Calu3 (cell line): ENCODE measurements at regions not wholly inside any gene's neighbourhood (a gene's known extent, or its start where the extent isn't known, plus 50 kb on each side); places are given as distances from the start of the nearest gene placed in this dataset.

Experiments used
- BruUV-seq: library from RNA; stranded (reverse); fragments of 400-500 nt; replicated peaks from 2 replicates; lab custom pipeline; 2021; lab: Mats Ljungman, UMichigan
- CTCF ChIA-PET: fragments of 300-600 bp; sonication (Branson Sonifier 250); formaldehyde crosslinking; loops from one replicate; lab custom pipeline; 2022; ENCODE audit warnings: antibody characterized with exemption; lab: Charles Lee
- DNase-seq: peaks from one replicate; pipeline ENCODE4 v3.0.0; 2022
- H3K27ac Mint-ChIP-seq: one replicate; pipeline ENCODE4 v1.8.0; 2022; ENCODE audit warnings: mixed read lengths; ENCODE audit not compliant: unreplicated experiment
- H3K27me3 Mint-ChIP-seq: one replicate; pipeline ENCODE4 v1.8.0; 2022; ENCODE audit warnings: mixed read lengths; ENCODE audit not compliant: unreplicated experiment
- H3K36me3 Mint-ChIP-seq: one replicate; pipeline ENCODE4 v1.8.0; 2022; ENCODE audit warnings: mild to moderate bottlenecking, moderate library complexity, mixed read lengths; ENCODE audit not compliant: insufficient read depth, unreplicated experiment
- H3K4me1 Mint-ChIP-seq: one replicate; pipeline ENCODE4 v1.8.0; 2022; ENCODE audit warnings: mild to moderate bottlenecking, low read depth, mixed read lengths; ENCODE audit not compliant: unreplicated experiment
- H3K4me3 Mint-ChIP-seq: one replicate; pipeline ENCODE4 v1.8.0; 2022; ENCODE audit warnings: mild to moderate bottlenecking, low read depth, moderate library complexity, mixed read lengths; ENCODE audit not compliant: unreplicated experiment
- H3K9me3 Mint-ChIP-seq: one replicate; pipeline ENCODE4 v1.8.0; 2022; ENCODE audit warnings: low read depth, mixed read lengths; ENCODE audit not compliant: unreplicated experiment
- intact Hi-C: fragments of 100-400 bp; cut with micrococcal nuclease; formaldehyde crosslinking; loops from one replicate; pipeline ENCODE4 v1.10.0; 2022; ENCODE audit not compliant: unreplicated experiment
- TF ChIP-seq, protein P1 (sequence below): fragments of 200-600 bp; IDR thresholded peaks from one replicate; pipeline ENCODE4 v1.8.0; 2022; ENCODE audit warnings: antibody characterized with exemption; ENCODE audit not compliant: unreplicated experiment

DNA sequence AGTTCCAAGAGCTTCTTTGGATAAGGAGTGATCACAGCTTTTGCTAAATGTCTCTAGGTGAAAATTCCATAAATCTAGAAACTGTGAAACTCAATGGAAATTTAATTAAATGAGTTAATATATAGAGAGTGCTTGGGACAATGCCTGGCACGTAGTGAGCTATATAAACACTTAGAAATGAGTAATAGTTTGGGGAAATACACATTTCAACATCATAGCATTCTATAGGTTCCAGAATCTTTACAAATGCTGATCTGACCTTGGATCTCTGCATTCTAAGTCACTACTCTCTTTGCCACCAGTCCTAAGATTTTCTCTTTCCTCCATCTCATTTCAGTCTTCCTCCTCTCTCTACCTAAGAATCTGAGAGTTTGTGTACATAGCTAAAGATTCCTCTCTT, 175.6 kb downstream of the SOX9 start:
- Mint-ChIP-seq H3K36me3 (no peaks in the 10 kb centered on the region), H3K27ac (no peak overlapping the region), H3K27me3 (peaks cover 13% of the 10 kb centered on the region), H3K4me3 (no peak overlapping the region), H3K4me1 (peaks cover 14% of the 10 kb centered on the region), H3K9me3 (no peaks in the 10 kb centered on the region)
- CTCF ChIA-PET, result interaction anchor here (0.6 to 1.0 kb wide), 2 partner anchors 12 to 465 kb away, joined by 3 to 7 read pairs; no protein-coding TSS in a partner anchor
- intact Hi-C loops, result no loop called here
- no TSS peak for BruUV-seq
- DNase-seq, result no peak
- TF ChIP-seq, protein P1, sequence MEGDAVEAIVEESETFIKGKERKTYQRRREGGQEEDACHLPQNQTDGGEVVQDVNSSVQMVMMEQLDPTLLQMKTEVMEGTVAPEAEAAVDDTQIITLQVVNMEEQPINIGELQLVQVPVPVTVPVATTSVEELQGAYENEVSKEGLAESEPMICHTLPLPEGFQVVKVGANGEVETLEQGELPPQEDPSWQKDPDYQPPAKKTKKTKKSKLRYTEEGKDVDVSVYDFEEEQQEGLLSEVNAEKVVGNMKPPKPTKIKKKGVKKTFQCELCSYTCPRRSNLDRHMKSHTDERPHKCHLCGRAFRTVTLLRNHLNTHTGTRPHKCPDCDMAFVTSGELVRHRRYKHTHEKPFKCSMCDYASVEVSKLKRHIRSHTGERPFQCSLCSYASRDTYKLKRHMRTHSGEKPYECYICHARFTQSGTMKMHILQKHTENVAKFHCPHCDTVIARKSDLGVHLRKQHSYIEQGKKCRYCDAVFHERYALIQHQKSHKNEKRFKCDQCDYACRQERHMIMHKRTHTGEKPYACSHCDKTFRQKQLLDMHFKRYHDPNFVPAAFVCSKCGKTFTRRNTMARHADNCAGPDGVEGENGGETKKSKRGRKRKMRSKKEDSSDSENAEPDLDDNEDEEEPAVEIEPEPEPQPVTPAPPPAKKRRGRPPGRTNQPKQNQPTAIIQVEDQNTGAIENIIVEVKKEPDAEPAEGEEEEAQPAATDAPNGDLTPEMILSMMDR, result no peak

DNA sequence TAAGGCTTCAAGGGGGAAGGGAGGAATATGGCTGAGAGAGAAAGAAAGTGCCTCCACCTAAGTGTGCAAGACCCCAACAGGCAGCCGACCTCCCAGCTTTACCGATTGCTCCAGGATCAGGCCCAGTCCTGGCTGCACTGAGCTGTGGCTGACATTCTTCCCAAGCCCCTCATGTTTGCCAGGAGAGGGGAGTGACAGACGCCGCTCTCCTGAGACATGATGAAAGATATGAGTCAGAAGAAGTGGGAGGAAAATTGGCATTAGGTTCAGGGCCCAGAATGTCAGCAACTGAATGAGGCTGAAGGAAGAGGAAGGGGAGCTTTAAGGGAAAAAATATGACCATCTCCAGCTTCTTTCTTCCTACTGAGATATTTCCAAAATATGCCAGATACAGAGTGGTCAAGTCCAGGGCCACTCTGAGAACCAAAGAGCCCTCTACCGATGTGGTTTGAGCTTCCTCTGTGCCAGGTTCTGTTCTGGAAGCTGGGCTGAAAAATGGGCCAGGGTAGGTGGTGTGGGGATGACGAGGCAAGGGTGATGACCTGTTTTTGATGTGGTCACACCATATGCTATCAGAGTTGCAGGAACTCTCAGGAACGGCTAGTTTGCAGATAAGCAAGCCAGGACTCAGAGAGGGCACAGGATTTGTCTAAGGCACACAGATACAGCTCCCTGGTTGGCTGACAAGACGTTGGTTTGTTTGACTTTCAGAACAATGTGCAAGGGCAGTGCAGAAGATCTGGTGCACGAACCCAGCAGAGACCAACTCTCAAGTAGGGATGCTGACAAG, 176.7 kb downstream of the SOX9 start:
- Mint-ChIP-seq H3K4me3 (no peak overlapping the region), H3K9me3 (no peaks in the 10 kb centered on the region), H3K4me1 (peaks cover 14% of the 10 kb centered on the region), H3K36me3 (no peaks in the 10 kb centered on the region), H3K27ac (no peak overlapping the region), H3K27me3 (peaks cover 13% of the 10 kb centered on the region)
- no TSS peak for BruUV-seq
- no peak for DNase-seq
- TF ChIP-seq, protein P1, result no peak
- CTCF ChIA-PET, result interaction anchor here (0.6 kb wide), 1 partner anchor 33 kb away, joined by 8 read pairs; no protein-coding TSS in a partner anchor
- intact Hi-C loops, result no loop called here

DNA sequence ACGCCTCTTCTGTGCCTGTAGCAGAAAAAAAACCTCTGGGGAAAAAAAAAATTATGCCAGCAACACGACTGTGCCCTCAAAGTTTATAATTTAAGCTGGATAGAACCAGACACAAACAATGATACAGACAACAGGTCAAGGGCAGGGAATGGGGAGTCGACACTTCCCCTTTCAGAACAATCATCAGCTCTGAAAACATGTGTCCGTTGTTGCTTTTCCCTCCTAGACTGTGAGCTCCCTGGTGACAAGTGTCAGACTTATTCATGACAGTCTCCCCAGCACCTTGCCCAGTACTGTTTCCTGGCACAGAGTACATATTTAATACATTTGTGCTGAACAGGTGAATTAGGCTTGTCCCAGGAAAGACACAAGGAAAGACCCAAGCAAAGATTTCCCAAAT, 178.3 kb downstream of the SOX9 start:
- Mint-ChIP-seq H3K27me3 (peaks cover 13% of the 10 kb centered on the region), H3K4me1 (peaks cover 14% of the 10 kb centered on the region), H3K4me3 (no peak overlapping the region), H3K9me3 (no peaks in the 10 kb centered on the region), H3K27ac (no peak overlapping the region), H3K36me3 (no peaks in the 10 kb centered on the region)
- CTCF ChIA-PET, result no interaction called here
- TF ChIP-seq, protein P1, result no peak
- DNase-seq, result no peak
- BruUV-seq, result no TSS peak
- intact Hi-C loops, result no loop called here

DNA sequence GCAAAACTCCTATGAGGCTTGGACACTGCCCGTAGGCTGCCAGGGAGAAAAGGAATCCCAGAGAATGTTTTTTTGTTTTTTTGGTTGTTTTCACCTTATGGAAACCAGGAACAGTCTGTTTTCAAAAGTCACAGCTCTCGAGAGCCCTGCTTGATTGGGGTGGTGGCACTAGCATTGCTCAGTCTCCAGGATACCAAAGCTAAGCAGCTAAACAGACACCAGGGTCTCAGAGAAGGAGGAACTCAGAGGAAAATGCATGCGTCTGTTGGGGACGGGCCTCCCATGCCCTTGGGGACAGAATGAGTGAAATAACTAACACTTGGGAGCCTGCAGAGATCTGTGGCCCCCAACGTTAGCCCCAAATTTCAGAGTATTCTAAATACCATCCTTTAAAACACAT, 178.8 kb downstream of the SOX9 start:
- CTCF ChIA-PET, result no interaction called here
- TF ChIP-seq, protein P1, result no peak
- Mint-ChIP-seq H3K4me3 (no peak overlapping the region), H3K9me3 (no peaks in the 10 kb centered on the region), H3K27me3 (peaks cover 13% of the 10 kb centered on the region), H3K27ac (no peak overlapping the region), H3K4me1 (peaks cover 14% of the 10 kb centered on the region), H3K36me3 (no peaks in the 10 kb centered on the region)
- BruUV-seq, result no TSS peak
- intact Hi-C loops, result no loop called here
- DNase-seq, result no peak
